IMR-90 (cell line): ENCODE measurements at regions not wholly inside any gene's neighbourhood (a gene's known extent, or its start where the extent isn't known, plus 50 kb on each side); places are given as distances from the start of the nearest gene placed in this dataset.

Experiments
- ATAC-seq: fragments of 200-7000 bp; cut with Tn5 transposase; 2 replicates; pipeline ENCODE4 v1.9.1; 2020; ENCODE audit warnings: low read depth, mild to moderate bottlenecking, moderate library complexity
- BruUV-seq: library from RNA; stranded (reverse); fragments of 400-500 nt; replicated peaks from 2 replicates; lab custom pipeline; 2021; lab: Mats Ljungman, UMichigan
- CTCF ChIA-PET: fragments of 300-600 bp; formaldehyde crosslinking; extraction: SDS; loops from one replicate; lab custom pipeline; 2021; ENCODE audit warnings: antibody characterized with exemption; lab: Yijun Ruan, JAX
- POLR2A ChIA-PET: fragments of 300-600 bp; sonication (Branson Sonifier 250); formaldehyde crosslinking; loops from one replicate; lab custom pipeline; 2022; ENCODE audit warnings: antibody characterized with exemption; ENCODE audit not compliant: unreplicated experiment; lab: Charles Lee
- DNase-seq: peaks from one replicate; pipeline ENCODE4 v3.0.0; 2013
- H2AFZ ChIP-seq: replicated peaks from 2 replicates; pipeline ENCODE3; 2013; ENCODE audit warnings: low read length, mild to moderate bottlenecking; ENCODE audit not compliant: poor library complexity
- H2AK5ac ChIP-seq: 2 replicates; pipeline ENCODE4 v1.6.1; 2013; ENCODE audit warnings: low read depth, low read length, inconsistent platforms
- H2AK9ac ChIP-seq: replicated peaks from 2 replicates; pipeline ENCODE3; 2013; ENCODE audit warnings: mild to moderate bottlenecking, low read depth, low read length, moderate library complexity; ENCODE audit not compliant: poor library complexity
- H2BK120ac ChIP-seq: 2 replicates; pipeline ENCODE4 v1.6.1; 2013; ENCODE audit warnings: low read depth, low read length, inconsistent platforms
- H2BK15ac ChIP-seq: 3 replicates; pipeline ENCODE4 v1.6.1; 2013; ENCODE audit warnings: low read depth, low read length, inconsistent platforms
- H2BK20ac ChIP-seq: 2 replicates; pipeline ENCODE4 v1.6.1; 2013; ENCODE audit warnings: low read depth, mild to moderate bottlenecking, inconsistent platforms, low read length, moderate library complexity
- H2BK5ac ChIP-seq: 2 replicates; pipeline ENCODE4 v1.6.1; 2013; ENCODE audit warnings: mild to moderate bottlenecking, low read depth, low read length, inconsistent platforms; ENCODE audit not compliant: poor library complexity, severe bottlenecking
- H3K14ac ChIP-seq: replicated peaks from 2 replicates; pipeline ENCODE4 v1.6.1; 2013; ENCODE audit warnings: low read depth, low read length, inconsistent platforms
- H3K18ac ChIP-seq: 2 replicates; pipeline ENCODE4 v1.6.1; 2013; ENCODE audit warnings: low read depth, low read length, control low read depth
- H3K23ac ChIP-seq: 2 replicates; pipeline ENCODE4 v1.6.1; 2013; ENCODE audit warnings: low read depth, low read length, inconsistent platforms
- H3K27ac ChIP-seq: 2 replicates; pipeline ENCODE4 v1.5.1; 2013; ENCODE audit warnings: mild to moderate bottlenecking, control low read depth, low read length; ENCODE audit not compliant: insufficient read depth
- H3K27me3 ChIP-seq: 2 replicates; pipeline ENCODE4 v1.6.1; 2013; ENCODE audit warnings: low read length; ENCODE audit not compliant: control insufficient read depth, insufficient read depth
- H3K36me3 ChIP-seq: 2 replicates; pipeline ENCODE4 v1.6.1; 2013; ENCODE audit warnings: low read length, mixed read lengths; ENCODE audit not compliant: control insufficient read depth, insufficient read depth
- H3K4ac ChIP-seq: 2 replicates; pipeline ENCODE4 v1.6.1; 2013; ENCODE audit warnings: low read depth, low read length, inconsistent platforms
- H3K4me1 ChIP-seq: 2 replicates; pipeline ENCODE4 v1.6.1; 2013; ENCODE audit warnings: low read length, mixed read lengths; ENCODE audit not compliant: control insufficient read depth, insufficient read depth
- H3K4me2 ChIP-seq: 2 replicates; pipeline ENCODE4 v1.6.1; 2013; ENCODE audit warnings: low read depth, mild to moderate bottlenecking, control low read depth, low read length, moderate library complexity
- H3K4me3 ChIP-seq: 2 replicates; pipeline ENCODE4 v1.5.1; 2013; ENCODE audit warnings: low read depth, mild to moderate bottlenecking, control low read depth, low read length, moderate library complexity; ENCODE audit not compliant: insufficient read depth
- H3K56ac ChIP-seq: 2 replicates; pipeline ENCODE4 v1.6.1; 2013; ENCODE audit warnings: low read length, inconsistent platforms; ENCODE audit not compliant: insufficient read depth; ENCODE audit errors: extremely low read depth
- H3K79me1 ChIP-seq, 2 experiments: 2 replicates each; pipeline ENCODE4 v1.6.1; 2013; ENCODE audit warnings: low read length in 2 of 2, inconsistent platforms in 1 of 2, low read depth in 1 of 2
- H3K9ac ChIP-seq: 2 replicates; pipeline ENCODE4 v1.6.1; 2013; ENCODE audit warnings: low read depth, low read length, control low read depth
- H3K9me1 ChIP-seq: 2 replicates; pipeline ENCODE4 v1.6.1; 2013; ENCODE audit warnings: low read length, inconsistent platforms; ENCODE audit not compliant: insufficient read depth
- H3K9me3 ChIP-seq: 2 replicates; pipeline ENCODE4 v1.6.1; 2013; ENCODE audit warnings: low read length; ENCODE audit not compliant: control insufficient read depth, insufficient read depth
- H4K20me1 ChIP-seq: 2 replicates; pipeline ENCODE4 v1.6.1; 2013; ENCODE audit warnings: low read length, inconsistent platforms; ENCODE audit not compliant: insufficient read depth
- H4K5ac ChIP-seq: 2 replicates; pipeline ENCODE4 v1.6.1; 2013; ENCODE audit warnings: mild to moderate bottlenecking, low read depth, low read length, control low read depth
- H4K8ac ChIP-seq, 2 experiments: 2 replicates each; pipeline ENCODE4 v1.6.1; 2013; ENCODE audit warnings: low read depth in 2 of 2, low read length in 2 of 2, control low read depth in 1 of 2, inconsistent platforms in 1 of 2
- H4K91ac ChIP-seq: 2 replicates; pipeline ENCODE4 v1.6.1; 2013; ENCODE audit warnings: low read depth, low read length, inconsistent platforms; ENCODE audit not compliant: insufficient read depth
- BHLHE40 ChIP-seq: fragments of 150-350 bp; IDR thresholded peaks from 2 replicates; pipeline ENCODE4 v1.6.1; 2016; ENCODE audit warnings: mild to moderate bottlenecking, low read depth, low read length
- CEBPB ChIP-seq: IDR thresholded peaks from 2 replicates; pipeline ENCODE4 v1.6.1; 2012; ENCODE audit warnings: low read depth, low read length, improper control_type of control experiment
- CHD1 ChIP-seq: IDR thresholded peaks from 2 replicates; pipeline ENCODE4 v1.6.1; 2012; ENCODE audit warnings: low read depth, low read length, improper control_type of control experiment
- MAFK ChIP-seq: IDR thresholded peaks from 2 replicates; pipeline ENCODE4 v1.6.1; 2012; ENCODE audit warnings: low read depth, low read length, improper control_type of control experiment
- MXI1 ChIP-seq: IDR thresholded peaks from 2 replicates; pipeline ENCODE4 v1.6.1; 2012; ENCODE audit warnings: low read depth, mild to moderate bottlenecking, low read length, moderate library complexity, borderline replicate concordance
- RAD21 ChIP-seq: IDR thresholded peaks from 2 replicates; pipeline ENCODE4 v1.6.1; 2012; ENCODE audit warnings: low read length, improper control_type of control experiment
- RCOR1 ChIP-seq: IDR thresholded peaks from 2 replicates; pipeline ENCODE4 v1.6.1; 2012; ENCODE audit warnings: mild to moderate bottlenecking, low read length, improper control_type of control experiment; ENCODE audit not compliant: insufficient replicate concordance
- RFX5 ChIP-seq: IDR thresholded peaks from 2 replicates; pipeline ENCODE4 v1.8.0; 2012; ENCODE audit warnings: low read depth, mild to moderate bottlenecking, low read length, moderate library complexity
- USF2 ChIP-seq: fragments of 150-350 bp; IDR thresholded peaks from 2 replicates; pipeline ENCODE4 v1.6.1; 2017; ENCODE audit warnings: mild to moderate bottlenecking, antibody characterized with exemption, low read length, low read depth
- WGBS, 2 experiments: methylation state at CpG; one replicate each; pipeline versions ENCODE4 v1.1.5 to v1.1.7; 2013; ENCODE audit warnings: missing lambda C conversion rate in 2 of 2; ENCODE audit not compliant: insufficient read length in 1 of 2; ENCODE audit errors: extremely low coverage in 2 of 2; 5-methylcytosine and 5-hydroxymethylcytosine counted together
- dilution Hi-C: fragments of 300-500 bp; cut with HindIII; formaldehyde crosslinking; loops from one replicate; pipeline ENCODE4 v1.14.3; 2018; ENCODE audit warnings: low sequenced_read_pairs; ENCODE audit not compliant: unreplicated experiment
- in situ Hi-C: fragments of 300-500 bp; cut with MboI; formaldehyde crosslinking; loops from 3 replicates; pipeline ENCODE4 v1.14.3; 2019; ENCODE audit warnings: low sequenced_read_pairs, inconsistent platforms, mixed read lengths
- intact Hi-C: fragments of 100-400 bp; cut with micrococcal nuclease; formaldehyde crosslinking; loops from 2 replicates; pipeline ENCODE4 v1.10.0; 2022

DNA sequence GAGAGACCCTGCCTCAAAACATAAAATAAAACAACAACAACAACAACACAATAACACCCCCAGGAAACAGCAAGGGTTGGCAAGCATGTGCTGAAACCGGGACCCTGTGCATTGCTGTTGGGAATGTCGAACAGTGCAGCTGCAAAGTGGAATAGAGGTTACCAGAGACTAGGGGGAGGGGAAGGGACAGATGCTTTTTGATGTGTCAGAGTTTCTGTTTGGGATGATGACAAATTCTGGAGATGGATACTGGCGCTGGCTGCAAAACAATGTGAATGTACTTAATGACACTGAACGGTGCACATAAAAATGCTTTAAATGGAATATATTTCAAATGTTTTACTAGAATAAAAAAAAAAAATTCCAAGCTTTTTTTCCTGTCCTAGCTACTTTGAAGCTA lies 241.8 kb downstream of the TEX36 start:
- H3K14ac ChIP-seq, result no peak overlapping the region
- no peak overlapping the region for H2BK5ac ChIP-seq
- no peak overlapping the region for H3K4me3 ChIP-seq
- POLR2A ChIA-PET, result no interaction called here
- WGBS, 2 experiments, result no CpG with 5 or more reads among the region's 4 CpGs
- H2BK120ac ChIP-seq, result no peak overlapping the region
- no peak overlapping the region for H4K91ac ChIP-seq
- no peak overlapping the region for H3K18ac ChIP-seq
- H3K9ac ChIP-seq, result no peak overlapping the region
- H3K4me1 ChIP-seq, result no peaks in the 10 kb centered on the region
- H3K79me1 ChIP-seq, result no peaks in the 10 kb centered on the region
- H3K4me2 ChIP-seq, result no peak overlapping the region
- no peak overlapping the region for H4K5ac ChIP-seq
- BruUV-seq, result no TSS peak
- intact Hi-C loops, result no loop called here
- H3K9me1 ChIP-seq, result no peaks in the 10 kb centered on the region
- H2AFZ ChIP-seq, result peak overlapping the region; percentile 67
- no peak overlapping the region for H2BK15ac ChIP-seq
- H3K4ac ChIP-seq, result no peak overlapping the region
- no peak for ATAC-seq
- CTCF ChIA-PET, result no interaction called here
- no peak overlapping the region for H2AK9ac ChIP-seq
- H3K9me3 ChIP-seq, result no peaks in the 10 kb centered on the region
- no peaks in the 10 kb centered on the region; the same call in 1 of the 2 replicates for H3K27me3 ChIP-seq
- H4K20me1 ChIP-seq, result no peaks in the 10 kb centered on the region
- no peaks in the 10 kb centered on the region for H3K36me3 ChIP-seq
- H3K56ac ChIP-seq, result no peak overlapping the region
- in situ Hi-C loops, result no loop called here
- H2BK20ac ChIP-seq, result no peak overlapping the region
- DNase-seq, result peak; percentile 43
- TF ChIP-seq MAFK (no peak), RAD21 (no peak), BHLHE40 (no peak), CEBPB (no peak), MXI1 (no peak), CHD1 (no peak), RCOR1 (no peak), RFX5 (no peak), USF2 (no peak)
- H3K27ac ChIP-seq, result no peak overlapping the region
- dilution Hi-C loops, result no loop called here
- H3K23ac ChIP-seq, result no peak overlapping the region
- no peak overlapping the region for H4K8ac ChIP-seq
- no peak overlapping the region for H2AK5ac ChIP-seq
